B cell (primary cell): ENCODE measurements at regions not wholly inside any gene's neighbourhood (a gene's known extent, or its start where the extent isn't known, plus 50 kb on each side); places are given as distances from the start of the nearest gene placed in this dataset.

Experiments used
- ATAC-seq: fragments of 200-7000 bp; cut with Tn5 transposase; one replicate; pipeline ENCODE4 v1.10.0; 2021; ENCODE audit warnings: low read depth, mild to moderate bottlenecking, moderate number of reproducible peaks, moderate library complexity
- CTCF ChIA-PET: fragments of 350-600 bp; sonication (Branson Sonifier 250); formaldehyde crosslinking; loops from one replicate; lab custom pipeline; 2021; ENCODE audit warnings: antibody characterized with exemption, inconsistent platforms; lab: Charles Lee
- POLR2A ChIA-PET: fragments of 350-600 bp; sonication (Branson Sonifier 250); formaldehyde crosslinking; loops from one replicate; lab custom pipeline; 2021; ENCODE audit warnings: antibody characterized with exemption; lab: Charles Lee
- DNase-seq: peaks from one replicate; pipeline ENCODE4 v3.0.0; 2013
- H2AFZ ChIP-seq: 2 replicates; pipeline ENCODE4 v1.6.1; 2012; ENCODE audit warnings: mild to moderate bottlenecking, low read depth, low read length; ENCODE audit not compliant: insufficient read depth, poor library complexity, severe bottlenecking
- H3K27ac ChIP-seq, 2 donors: 1 replicate in 1 of 2; 2 replicates in 1 of 2; pipeline ENCODE4 v1.5.1; 2012 to 2013; ENCODE audit warnings: low read length in 2 of 2, mild to moderate bottlenecking in 2 of 2, moderate library complexity in 1 of 2
- H3K27me3 ChIP-seq, 4 experiments: fragments of 200-600 bp in 1 of 4; sonication (generic) in 1 of 4; replicated peaks in 1 of 4; 1 replicate in 2 of 4; 2 replicates in 2 of 4; pipeline versions ENCODE4 v1.6.1 to v1.7.0; 2013 to 2016; ENCODE audit warnings: low read length in 3 of 4, mild to moderate bottlenecking in 2 of 4, mixed read lengths in 1 of 4, moderate library complexity in 1 of 4; ENCODE audit not compliant: insufficient read depth in 4 of 4, control insufficient read depth in 3 of 4; ENCODE audit errors: control extremely low read depth in 1 of 4
- H3K36me3 ChIP-seq, 2 experiments: replicated peaks in 1 of 2; 1 replicate in 1 of 2; 2 replicates in 1 of 2; pipeline versions ENCODE4 v1.6.1 to v1.7.1; 2013; ENCODE audit warnings: low read length in 1 of 2; ENCODE audit not compliant: insufficient read depth in 2 of 2, control insufficient read depth in 1 of 2; ENCODE audit errors: control extremely low read depth in 1 of 2, extremely low read depth in 1 of 2
- H3K4me1 ChIP-seq, 2 donors: fragments of 200-600 bp in 1 of 2; sonication (generic) in 1 of 2; 1 replicate in 1 of 2; 2 replicates in 1 of 2; pipeline versions ENCODE4 v1.5.1 to v1.6.1; 2013 to 2017; ENCODE audit warnings: low read length in 2 of 2; ENCODE audit not compliant: control insufficient read depth in 2 of 2, insufficient read depth in 2 of 2
- H3K4me2 ChIP-seq: replicated peaks from 2 replicates; pipeline ENCODE3; 2012; ENCODE audit warnings: mild to moderate bottlenecking, low read depth, low read length; ENCODE audit not compliant: poor library complexity, severe bottlenecking
- H3K4me3 ChIP-seq, 5 experiments: fragments of 200-600 bp in 1 of 5; sonication (generic) in 1 of 5; 1 replicate in 3 of 5; 2 replicates in 2 of 5; pipeline versions ENCODE4 v1.5.1 to v1.7.0; 2011 to 2016; ENCODE audit warnings: low read length in 4 of 5, mild to moderate bottlenecking in 4 of 5, low read depth in 2 of 5, control low read depth in 1 of 5, moderate library complexity in 1 of 5; ENCODE audit not compliant: insufficient read depth in 1 of 5; ENCODE audit errors: control extremely low read depth in 1 of 5, extremely low read depth in 1 of 5
- H3K79me2 ChIP-seq: fragments of 200-600 bp; sonication (generic); one replicate; pipeline ENCODE4 v1.6.0; 2016; ENCODE audit warnings: low read length; ENCODE audit not compliant: control insufficient read depth, insufficient read depth
- H3K9ac ChIP-seq: fragments of 200-600 bp; sonication (generic); 2 replicates; pipeline ENCODE4 v1.6.1; 2017; ENCODE audit warnings: mild to moderate bottlenecking, low read length, moderate library complexity
- H3K9me3 ChIP-seq, 3 donors: one replicate each; pipeline versions ENCODE4 v1.6.1 to v1.7.1; 2013; ENCODE audit warnings: low read length in 2 of 3; ENCODE audit not compliant: control insufficient read depth in 2 of 3, insufficient read depth in 1 of 3; ENCODE audit errors: control extremely low read depth in 1 of 3
- H4K20me1 ChIP-seq: 2 replicates; pipeline ENCODE4 v1.6.0; 2012; ENCODE audit warnings: mild to moderate bottlenecking, low read length; ENCODE audit not compliant: insufficient read depth, control insufficient read depth, poor library complexity, severe bottlenecking
- H3K27ac Mint-ChIP-seq: one replicate; pipeline ENCODE4 v1.8.0; 2021; ENCODE audit warnings: mixed read lengths
- H3K27me3 Mint-ChIP-seq: one replicate; pipeline ENCODE4 v1.8.0; 2021; ENCODE audit warnings: mixed read lengths
- H3K4me1 Mint-ChIP-seq: one replicate; pipeline ENCODE4 v1.8.0; 2021; ENCODE audit warnings: mixed read lengths
- H3K4me3 Mint-ChIP-seq: one replicate; pipeline ENCODE4 v1.8.0; 2021; ENCODE audit warnings: mixed read lengths
- H3K9me3 Mint-ChIP-seq: one replicate; pipeline ENCODE4 v1.8.0; 2022; ENCODE audit warnings: mixed read lengths; ENCODE audit not compliant: insufficient read depth
- CTCF ChIP-seq: fragments of 200-600 bp; IDR thresholded peaks from one replicate; pipeline ENCODE4 v1.8.0; 2022; ENCODE audit warnings: antibody characterized with exemption, mild to moderate bottlenecking
- EZH2 ChIP-seq: IDR thresholded peaks from 2 replicates; pipeline ENCODE4 v1.6.1; 2012; ENCODE audit warnings: borderline replicate concordance, low read depth, mild to moderate bottlenecking, moderate library complexity, low read length; ENCODE audit not compliant: insufficient read depth, poor library complexity, severe bottlenecking
- WGBS: methylation state at CpG from one replicate; pipeline ENCODE4 v1.1.5; 2013; ENCODE audit warnings: missing lambda C conversion rate; ENCODE audit not compliant: insufficient coverage; 5-methylcytosine and 5-hydroxymethylcytosine counted together
- intact Hi-C: fragments of 100-400 bp; cut with micrococcal nuclease; formaldehyde crosslinking; loops from one replicate; pipeline ENCODE4 v1.10.0; 2022

DNA sequence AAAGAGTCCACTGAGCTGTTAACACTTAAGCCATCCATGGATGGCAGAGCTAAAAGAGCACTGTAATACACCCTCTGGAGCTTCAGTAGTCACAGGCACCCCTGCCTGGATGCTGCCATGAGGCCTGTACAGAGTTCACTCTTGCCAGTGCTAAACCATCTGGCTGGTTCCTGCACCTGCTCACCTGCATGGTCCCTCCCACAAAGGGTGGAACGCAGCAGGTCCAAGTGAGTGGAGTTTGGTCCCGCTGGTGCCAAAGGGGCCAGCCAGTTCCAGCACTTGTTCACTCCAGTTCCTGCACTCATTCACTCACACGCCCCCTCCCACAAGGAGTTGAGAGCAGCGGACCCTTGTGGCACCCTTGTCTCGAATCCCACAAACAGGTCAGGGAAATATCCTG, 503.5 kb downstream of the HACE1 start:
- Histone ChIP-seq H3K9me3 (peaks cover 0 to 10% (median 0%) of the 10 kb centered on the region in 3 donors), H3K36me3 (no peaks in the 10 kb centered on the region), H3K4me3 (no peak overlapping the region), H3K27me3 (no peaks in the 10 kb centered on the region), H3K79me2 (no peaks in the 10 kb centered on the region), H4K20me1 (no peaks in the 10 kb centered on the region), H3K4me1 (no peaks in the 10 kb centered on the region), H3K4me2 (no peak overlapping the region), H3K9ac (no peak overlapping the region), H2AFZ (no peak overlapping the region), H3K27ac (no peak overlapping the region)
- CTCF ChIA-PET, result no interaction called here
- no peak overlapping the region for H3K27ac Mint-ChIP-seq
- no peak for DNase-seq
- ATAC-seq, result no peak
- H3K4me1 Mint-ChIP-seq, result no peaks in the 10 kb centered on the region
- peaks cover 2% of the 10 kb centered on the region for H3K9me3 Mint-ChIP-seq
- 100% methylated on average over 3 of the region's 5 CpGs for WGBS
- no peak for TF ChIP-seq EZH2
- no peak for TF ChIP-seq CTCF
- POLR2A ChIA-PET, result no interaction called here
- intact Hi-C loops, result no loop called here
- H3K4me3 Mint-ChIP-seq, result no peak overlapping the region
- H3K27me3 Mint-ChIP-seq, result no peaks in the 10 kb centered on the region

- ChIA-PET CTCF (no interaction called here), POLR2A (no interaction called here)
- Histone ChIP-seq H3K27ac (no peak overlapping the region), H3K4me3 (no peak overlapping the region), H4K20me1 (no peaks in the 10 kb centered on the region), H3K9ac (no peak overlapping the region), H3K27me3 (no peaks in the 10 kb centered on the region), H3K79me2 (no peaks in the 10 kb centered on the region), H3K36me3 (no peaks in the 10 kb centered on the region), H3K9me3 (peaks cover 0 to 2% (median 0%) of the 10 kb centered on the region in 3 donors), H2AFZ (no peak overlapping the region), H3K4me1 (no peaks in the 10 kb centered on the region), H3K4me2 (no peak overlapping the region)
- Mint-ChIP-seq H3K27ac (no peak overlapping the region), H3K27me3 (no peaks in the 10 kb centered on the region), H3K9me3 (peaks cover under 1% of the 10 kb centered on the region), H3K4me3 (no peak overlapping the region), H3K4me1 (no peaks in the 10 kb centered on the region)
- no CpG with 5 or more reads among the region's 4 CpGs for WGBS
- intact Hi-C loops, result no loop called here
- DNase-seq (no peak), ATAC-seq (no peak)
- TF ChIP-seq CTCF (no peak), EZH2 (no peak)
These were observed 510.5 kb downstream of the HACE1 start for GRCh38 chr6:104349191-104349590.
